Ovary (tissue), 3 donors: ENCODE measurements at regions not wholly inside any gene's neighbourhood (a gene's known extent, or its start where the extent isn't known, plus 50 kb on each side); places are given as distances from the start of the nearest gene placed in this dataset.

ENCODE experiments used
- CTCF ChIP-seq, 3 donors: fragments of 450-650 bp in 2 of 3; fragments of 200-600 bp in 1 of 3; IDR thresholded peaks; one replicate each; pipeline versions ENCODE4 v1.5.1 to v1.8.0; 2016 to 2022; ENCODE audit warnings: antibody characterized with exemption in 3 of 3, mild to moderate bottlenecking in 1 of 3
- EP300 ChIP-seq: sonication (generic); formaldehyde crosslinking; IDR thresholded peaks from one replicate; pipeline ENCODE4 v1.6.1; 2017; ENCODE audit warnings: antibody characterized with exemption
- POLR2A ChIP-seq: fragments of 450-650 bp; IDR thresholded peaks from one replicate; pipeline ENCODE4 v1.6.1; 2017; ENCODE audit warnings: antibody characterized with exemption, mild to moderate bottlenecking, moderate library complexity
- donor health status: DM: no; HTN: no; CAD: no.

- TF ChIP-seq CTCF (IDR thresholded peaks at IDR 0.05), result no peak
- TF ChIP-seq POLR2A, result no peak
- no peak for TF ChIP-seq EP300
Measured at GRCh38 chr21:38984568-38984967, 178.8 kb downstream of the ETS2 start.
